Stimulated activated CD8-positive, alpha-beta memory T cell treated with anti-CD3 and anti-CD28 coated beads, Interleukin-7, amount 100 ng/mL, for 48 hours (primary cell): ENCODE measurements at regions not wholly inside any gene's neighbourhood (a gene's known extent, or its start where the extent isn't known, plus 50 kb on each side); places are given as distances from the start of the nearest gene placed in this dataset.

Experiments
- DNase-seq, 2 donors: peaks; one replicate each; pipeline ENCODE4 v3.0.0-alpha.2; 2020; ENCODE audit warnings: low read depth in 1 of 2; ENCODE audit errors: extremely low read depth in 1 of 2

- DNase-seq: no peak
Observed at GRCh38 chr20:17093782-17094181, 133.1 kb upstream of the PCSK2 start.

GRCh38 chr20:17097603-17098002 is 129.2 kb upstream of the PCSK2 start:
- DNase-seq: no peak

GRCh38 chr20:17100506-17100905 is 126.3 kb upstream of the PCSK2 start:
- no peak for DNase-seq

DNA sequence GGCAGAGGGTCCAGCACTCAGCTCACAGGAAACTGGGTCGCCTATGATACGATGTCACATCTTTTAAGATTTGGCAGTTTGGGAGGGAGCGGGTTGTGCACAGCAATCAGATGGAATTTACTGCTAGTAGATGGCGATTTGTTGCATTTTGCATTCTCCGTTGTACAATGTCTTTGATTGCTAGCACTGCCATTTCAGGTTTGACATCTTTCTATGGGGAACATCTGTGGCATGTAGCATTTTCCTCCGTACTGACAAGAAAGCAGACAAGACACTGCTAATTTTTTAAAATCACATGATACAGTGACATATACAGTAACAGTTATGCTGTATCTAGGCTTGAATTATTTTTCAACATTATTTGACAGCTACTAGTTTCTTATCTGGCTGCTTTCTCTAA is 119.7 kb upstream of the PCSK2 start:
- DNase-seq: no peak

DNA sequence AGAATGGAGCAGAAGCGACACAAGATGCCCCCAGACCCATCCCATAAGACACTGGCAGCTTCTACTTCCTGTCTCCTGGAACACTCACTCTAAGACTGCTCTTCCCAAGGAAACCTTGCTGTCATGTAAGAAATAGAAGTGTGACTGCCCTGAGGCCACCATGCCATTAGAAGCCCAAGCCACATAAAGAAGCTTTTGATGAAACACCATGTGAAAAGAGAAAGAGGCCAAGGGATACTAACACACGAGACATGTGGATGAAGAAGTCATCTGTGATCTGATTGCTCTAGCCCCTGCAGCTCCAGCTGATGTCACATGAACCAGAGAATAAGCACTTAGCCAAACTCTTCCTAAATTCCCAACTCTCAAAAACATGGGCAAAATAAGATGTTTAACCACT is 117.9 kb upstream of the PCSK2 start:
- DNase-seq: no peak

- no peak for DNase-seq
Observed at GRCh38 chr20:17109307-17109706, 117.5 kb upstream of the PCSK2 start.

GRCh38 chr20:17128206-17128605 is 98.6 kb upstream of the PCSK2 start:
- no peak for DNase-seq

DNA sequence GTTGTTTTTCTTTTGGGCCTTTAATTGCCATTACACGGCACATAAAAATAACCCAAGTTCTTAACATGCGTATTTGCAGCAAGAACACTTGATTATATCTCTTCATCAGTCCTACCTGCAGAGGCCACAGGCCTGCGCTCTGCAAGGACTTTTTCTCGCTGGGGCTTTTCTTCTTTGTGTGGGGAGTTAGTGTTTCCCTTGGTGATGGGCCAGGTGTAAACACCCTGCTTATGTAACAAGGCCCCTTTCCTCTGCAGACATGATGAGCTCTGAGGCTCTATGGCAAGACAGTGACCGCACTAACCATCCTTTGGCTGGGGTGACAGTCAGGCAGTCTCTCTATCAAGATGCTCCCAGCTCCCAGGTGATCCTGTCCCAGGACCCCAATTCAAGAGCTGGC is 97.8 kb upstream of the PCSK2 start:
- no peak for DNase-seq

DNA sequence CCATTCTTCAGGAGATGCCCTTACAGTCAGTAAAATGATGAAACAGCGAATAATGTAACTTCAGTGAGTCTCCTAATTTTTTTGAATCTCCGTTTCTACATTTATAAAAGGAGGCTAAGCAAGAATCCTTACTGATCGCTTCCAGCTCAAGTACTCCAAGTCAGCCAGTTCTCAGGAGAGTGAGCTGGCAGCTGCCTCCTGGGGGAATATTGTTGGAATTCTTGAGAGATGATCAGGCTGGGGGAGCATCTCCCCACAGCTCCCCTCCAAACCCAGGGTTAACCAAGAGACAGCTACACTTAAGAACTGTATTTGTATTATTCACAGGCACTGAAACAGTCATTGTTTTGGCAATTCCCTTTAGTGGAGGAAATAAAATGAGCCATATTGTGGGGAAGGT is 89.1 kb upstream of the PCSK2 start:
- no peak for DNase-seq

DNA sequence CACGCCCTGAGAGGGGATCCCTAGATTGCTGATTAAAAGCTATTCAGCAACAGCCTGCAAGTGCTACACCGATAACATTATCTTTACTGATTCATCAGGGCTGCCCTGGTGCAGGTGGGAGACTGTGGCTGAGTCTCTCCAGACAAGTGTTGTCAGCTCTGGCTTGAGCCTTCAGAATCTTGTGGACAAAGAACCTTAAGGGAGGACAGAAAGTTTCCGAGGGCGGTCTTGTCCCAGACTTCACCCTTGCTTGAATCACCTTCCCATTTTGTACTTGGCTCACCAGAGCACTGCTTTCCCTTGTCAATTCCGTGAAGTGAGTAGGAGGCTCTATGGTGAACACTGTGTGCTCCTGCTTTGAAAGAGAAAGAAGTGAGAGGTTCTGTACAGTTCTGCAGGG is 88.6 kb upstream of the PCSK2 start:
- DNase-seq: no peak

GRCh38 chr20:17140894-17141293 is 85.9 kb upstream of the PCSK2 start:
- no peak for DNase-seq

DNA sequence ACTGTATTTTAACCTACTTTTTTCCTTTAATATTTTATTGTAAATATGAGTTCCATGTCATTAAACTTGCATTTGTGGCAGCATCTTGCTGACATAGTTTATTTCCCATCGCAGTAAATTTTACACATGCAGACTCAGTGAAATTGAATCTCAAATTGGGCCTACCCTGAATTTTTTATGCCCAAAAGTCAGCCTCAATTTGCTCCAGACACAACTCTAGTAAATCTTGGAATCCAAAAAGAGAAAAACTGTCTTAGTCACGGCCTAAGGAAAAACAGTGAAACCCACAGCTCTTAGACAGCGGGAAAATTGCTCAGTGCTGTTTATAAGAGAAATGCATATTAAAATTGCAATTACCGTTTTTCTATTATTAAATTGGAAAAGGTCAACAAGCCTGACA is 85.3 kb upstream of the PCSK2 start:
- DNase-seq: no peak

GRCh38 chr20:17142666-17143065 is 84.2 kb upstream of the PCSK2 start:
- no peak for DNase-seq

DNA sequence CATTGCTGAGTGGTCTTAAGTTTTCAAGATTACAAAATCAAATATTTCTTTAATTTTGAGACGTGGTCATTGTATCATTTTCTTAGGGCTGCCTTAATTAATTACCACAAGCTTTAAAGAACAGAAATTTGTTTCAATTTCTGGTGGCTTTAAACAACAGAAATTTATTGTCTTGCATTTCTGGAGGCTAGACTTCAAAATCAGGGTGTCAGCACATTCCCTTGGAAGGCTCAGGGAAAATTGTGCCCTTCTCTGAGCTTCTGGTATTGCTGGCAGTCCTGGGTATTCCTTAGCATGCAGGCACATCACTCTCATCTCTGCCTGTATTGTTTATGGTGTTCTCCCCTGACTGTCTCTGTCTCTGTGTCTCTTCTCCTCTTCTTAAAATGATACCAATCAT is 76.0 kb upstream of the PCSK2 start:
- no peak for DNase-seq

GRCh38 chr20:17155401-17155800 is 71.4 kb upstream of the PCSK2 start:
- no peak for DNase-seq

DNA sequence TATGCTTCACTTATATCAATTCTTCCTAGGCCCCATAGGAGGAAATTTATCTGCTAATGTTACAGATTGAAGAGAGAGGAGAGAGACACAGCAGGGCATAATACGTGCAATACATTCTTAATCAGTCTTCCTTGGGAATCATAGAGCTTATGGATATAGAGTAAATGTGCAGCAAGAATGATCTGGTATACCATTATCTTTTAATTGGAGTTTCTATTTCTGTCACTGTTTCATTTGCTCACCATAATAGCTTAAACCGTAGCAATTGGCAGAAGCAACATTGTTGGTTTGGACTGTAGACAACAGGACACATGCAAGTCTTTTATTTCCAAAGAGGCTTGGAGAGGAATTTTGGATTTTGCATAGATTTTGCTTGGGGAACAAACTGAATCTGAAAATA is 68.1 kb upstream of the PCSK2 start:
- DNase-seq: no peak

DNA sequence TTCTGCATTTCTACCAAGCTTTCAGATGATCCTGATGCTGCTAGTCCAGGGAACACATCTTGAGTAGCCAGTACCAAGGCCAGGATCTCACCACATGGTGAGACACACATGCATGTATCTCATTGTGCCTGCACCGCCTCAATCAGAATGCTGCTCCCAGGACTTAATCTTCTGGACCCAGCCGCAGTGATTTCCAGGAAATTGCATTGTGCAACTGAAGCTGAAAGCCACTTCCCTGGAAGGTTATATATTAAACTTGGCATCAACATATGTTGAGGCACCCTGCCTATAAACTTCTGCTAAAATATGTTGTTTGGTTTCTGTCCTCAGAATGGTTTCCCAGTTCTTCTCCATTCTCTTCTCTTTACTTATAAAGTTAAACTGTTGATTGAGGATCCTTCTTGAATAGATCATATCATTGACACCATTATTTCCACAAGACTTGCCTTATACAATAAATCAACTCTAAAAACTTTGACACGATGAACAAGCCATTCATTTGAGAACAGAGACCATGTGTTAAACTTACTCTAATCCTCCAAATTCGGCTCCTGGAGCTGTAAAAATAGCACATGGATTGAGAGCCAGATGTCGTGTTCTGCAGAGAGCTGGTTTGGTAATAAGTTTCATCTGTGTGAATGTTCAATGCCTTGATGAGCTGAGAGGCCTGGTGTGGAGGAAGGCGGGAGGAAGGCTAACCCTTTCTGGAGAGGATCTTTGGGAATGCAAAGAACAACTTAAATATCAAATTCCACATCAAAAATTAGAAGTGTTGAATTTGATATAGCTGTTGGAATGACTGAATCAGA is 65.0 kb upstream of the PCSK2 start:
- no peak for DNase-seq

DNA sequence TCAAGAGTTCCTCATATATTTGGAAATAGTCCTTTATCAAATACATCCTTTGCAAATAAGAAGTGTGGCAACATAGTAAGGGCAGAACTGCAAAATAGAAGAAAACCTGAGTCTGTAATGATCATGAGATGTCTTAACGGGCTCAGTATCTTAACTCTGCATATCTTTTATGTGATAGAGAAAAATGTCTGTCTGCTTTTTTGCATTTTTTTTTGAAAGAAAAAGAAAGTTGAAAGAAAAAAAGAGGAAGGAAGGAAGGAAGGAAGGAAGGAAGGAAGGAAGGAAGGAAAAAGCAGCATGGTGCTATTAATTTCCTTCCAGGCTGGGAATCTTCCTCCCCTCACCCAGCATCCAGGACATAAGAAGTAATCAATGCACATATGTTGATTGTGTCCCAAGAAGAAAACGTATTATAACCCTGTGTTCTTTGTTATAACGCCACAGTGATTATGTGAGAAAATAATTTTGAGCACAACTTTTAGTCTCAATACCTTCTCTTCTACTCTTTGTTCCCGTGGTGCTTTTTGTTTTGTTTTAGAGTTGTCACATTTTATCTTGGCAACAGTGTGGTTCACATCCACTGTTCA is 58.7 kb upstream of the PCSK2 start:
- DNase-seq: no peak

GRCh38 chr20:17169585-17170136 is 57.2 kb upstream of the PCSK2 start:
- no peak for DNase-seq

- DNase-seq: no peak
Observed at GRCh38 chr20:17171746-17172280, 55.0 kb upstream of the PCSK2 start.

DNA sequence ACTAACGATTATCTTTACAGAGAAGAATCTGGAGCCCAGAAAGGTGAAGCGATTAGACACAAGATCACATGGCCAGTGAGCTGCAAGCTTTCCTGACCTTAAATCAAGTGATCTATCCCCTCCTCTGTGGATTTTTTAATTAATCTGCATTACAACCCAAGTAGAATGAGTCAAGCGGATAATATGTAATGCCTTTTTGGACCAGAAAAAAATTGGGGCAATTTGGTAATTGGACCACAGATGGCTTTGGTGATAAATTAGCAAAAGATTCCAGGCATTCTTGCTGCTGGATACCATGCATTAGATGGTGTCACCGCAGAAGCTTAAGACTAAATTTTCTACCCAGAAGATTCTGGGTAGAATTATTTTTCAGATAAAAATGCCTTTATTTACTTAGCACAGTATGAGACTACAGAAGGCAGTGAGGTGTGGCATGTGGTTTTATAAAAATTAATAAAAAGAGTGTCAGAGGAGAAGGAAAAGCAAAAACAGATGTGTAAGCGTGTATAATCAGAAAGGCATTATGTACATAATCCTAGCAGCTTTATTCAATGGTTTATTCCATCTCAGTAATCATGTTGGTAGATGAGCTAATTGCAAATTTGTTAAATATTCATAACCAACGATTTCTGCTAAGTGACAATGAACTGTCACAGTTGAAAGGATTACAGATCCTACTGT is 53.9 kb upstream of the PCSK2 start:
- DNase-seq: no peak
